Nephron progenitor cell (in vitro differentiated cells): ENCODE measurements at regions not wholly inside any gene's neighbourhood (a gene's known extent, or its start where the extent isn't known, plus 50 kb on each side); places are given as distances from the start of the nearest gene placed in this dataset.
"Not testable (repeated sequence)": the region's sequence is repeated elsewhere in the genome, so short reads cannot be mapped to it uniquely, and the experiment has no call there.

Experiments used
- DNase-seq: peaks from one replicate; pipeline ENCODE4 v3.0.0; 2021
- H3K27ac Mint-ChIP-seq: 2 replicates; pipeline ENCODE4 v1.8.0; 2021; ENCODE audit warnings: mild to moderate bottlenecking, moderate library complexity, mixed read lengths
- H3K27me3 Mint-ChIP-seq: 2 replicates; pipeline ENCODE4 v1.8.0; 2021; ENCODE audit warnings: mild to moderate bottlenecking, low read depth, mixed read lengths; ENCODE audit not compliant: poor library complexity
- H3K36me3 Mint-ChIP-seq: 2 replicates; pipeline ENCODE4 v1.8.0; 2021; ENCODE audit warnings: low read depth, mixed read lengths
- H3K4me1 Mint-ChIP-seq: 2 replicates; pipeline ENCODE4 v1.8.0; 2021; ENCODE audit warnings: mixed read lengths
- H3K4me3 Mint-ChIP-seq: 2 replicates; pipeline ENCODE4 v1.8.0; 2021; ENCODE audit warnings: mild to moderate bottlenecking, moderate library complexity, mixed read lengths
- H3K9me3 Mint-ChIP-seq: 2 replicates; pipeline ENCODE4 v1.8.0; 2021; ENCODE audit warnings: mild to moderate bottlenecking, moderate library complexity, mixed read lengths
- CTCF ChIP-seq: fragments of 200-600 bp; sonication (generic); IDR thresholded peaks from 2 replicates; pipeline ENCODE4 v1.5.0; 2021; ENCODE audit warnings: antibody characterized with exemption

- peaks cover 7% of the 10 kb centered on the region for H3K9me3 Mint-ChIP-seq
- peaks cover 49% of the 10 kb centered on the region for H3K27me3 Mint-ChIP-seq
Observed at GRCh38 chr1:204771358-204771757, 85.8 kb upstream of the LRRN2 start.

GRCh38 chr1:204773246-204773645 lies 87.7 kb upstream of the LRRN2 start:
- no peak overlapping the region for H3K27ac Mint-ChIP-seq
- no peaks in the 10 kb centered on the region for H3K36me3 Mint-ChIP-seq
- H3K9me3 Mint-ChIP-seq, result peaks cover 7% of the 10 kb centered on the region
- DNase-seq, result no peak
- H3K4me3 Mint-ChIP-seq, result no peak overlapping the region
- H3K4me1 Mint-ChIP-seq, result peaks cover 18% of the 10 kb centered on the region
- peaks cover 37% of the 10 kb centered on the region for H3K27me3 Mint-ChIP-seq
- no peak for TF ChIP-seq CTCF

More at GRCh38 chr1:204771358-204771757, 85.8 kb upstream of the LRRN2 start:
- Mint-ChIP-seq H3K4me3 (no peak overlapping the region), H3K27ac (no peak overlapping the region), H3K36me3 (no peaks in the 10 kb centered on the region), H3K4me1 (peaks cover 18% of the 10 kb centered on the region)
- no peak for TF ChIP-seq CTCF
- DNase-seq, result no peak

GRCh38 chr1:204775546-204775945 lies 90.0 kb upstream of the LRRN2 start:
- no peak for TF ChIP-seq CTCF

GRCh38 chr1:204777591-204777990 lies 92.1 kb upstream of the LRRN2 start:
- no peak overlapping the region for H3K4me3 Mint-ChIP-seq
- H3K36me3 Mint-ChIP-seq, result no peaks in the 10 kb centered on the region
- H3K9me3 Mint-ChIP-seq, result peaks cover 4% of the 10 kb centered on the region
- H3K27me3 Mint-ChIP-seq, result peaks cover 8% of the 10 kb centered on the region
- DNase-seq, result no peak
- H3K4me1 Mint-ChIP-seq, result peaks cover 18% of the 10 kb centered on the region
- TF ChIP-seq CTCF, result no peak
- no peak overlapping the region for H3K27ac Mint-ChIP-seq

More at GRCh38 chr1:204775546-204775945, 90.0 kb upstream of the LRRN2 start:
- no peak for DNase-seq
- Mint-ChIP-seq H3K36me3 (no peaks in the 10 kb centered on the region), H3K4me3 (no peak overlapping the region), H3K4me1 (peaks cover 18% of the 10 kb centered on the region), H3K27ac (no peak overlapping the region), H3K27me3 (peaks cover 18% of the 10 kb centered on the region), H3K9me3 (peaks cover 7% of the 10 kb centered on the region)

GRCh38 chr1:204780630-204781029 lies 90.0 kb upstream of the NFASC start:
- peaks cover 5% of the 10 kb centered on the region for H3K4me1 Mint-ChIP-seq
- DNase-seq, result no peak
- H3K4me3 Mint-ChIP-seq, result no peak overlapping the region
- no peak for TF ChIP-seq CTCF
- no peaks in the 10 kb centered on the region for H3K36me3 Mint-ChIP-seq
- H3K27ac Mint-ChIP-seq, result no peak overlapping the region
- H3K9me3 Mint-ChIP-seq, result peaks cover 3% of the 10 kb centered on the region
- peaks cover 20% of the 10 kb centered on the region for H3K27me3 Mint-ChIP-seq

GRCh38 chr1:204782118-204782700 lies 88.5 kb upstream of the NFASC start:
- H3K4me1 Mint-ChIP-seq, result no peaks in the 10 kb centered on the region
- no peak overlapping the region for H3K27ac Mint-ChIP-seq
- H3K9me3 Mint-ChIP-seq, result peaks cover 3% of the 10 kb centered on the region
- H3K4me3 Mint-ChIP-seq, result no peak overlapping the region
- H3K27me3 Mint-ChIP-seq, result peaks cover 27% of the 10 kb centered on the region
- DNase-seq, result no peak
- TF ChIP-seq CTCF, result no peak
- no peaks in the 10 kb centered on the region for H3K36me3 Mint-ChIP-seq

GRCh38 chr1:204785023-204785422 lies 85.6 kb upstream of the NFASC start:
- DNase-seq, H3K9me3 Mint-ChIP-seq, H3K4me3 Mint-ChIP-seq, H3K4me1 Mint-ChIP-seq, H3K36me3 Mint-ChIP-seq, H3K27ac Mint-ChIP-seq: not testable (repeated sequence)
- H3K27me3 Mint-ChIP-seq, result peaks cover 33% of the 10 kb centered on the region
